GM12873 (cell line): ENCODE measurements at regions not wholly inside any gene's neighbourhood (a gene's known extent, or its start where the extent isn't known, plus 50 kb on each side); places are given as distances from the start of the nearest gene placed in this dataset.

Experiments
- TF ChIP-seq, protein P1 (sequence below): IDR thresholded peaks from 2 replicates; pipeline ENCODE4 v1.5.1; 2012; ENCODE audit warnings: low read depth, mild to moderate bottlenecking, moderate library complexity, low read length, control low read depth; ENCODE audit not compliant: insufficient read depth; ENCODE audit errors: missing control alignments

DNA sequence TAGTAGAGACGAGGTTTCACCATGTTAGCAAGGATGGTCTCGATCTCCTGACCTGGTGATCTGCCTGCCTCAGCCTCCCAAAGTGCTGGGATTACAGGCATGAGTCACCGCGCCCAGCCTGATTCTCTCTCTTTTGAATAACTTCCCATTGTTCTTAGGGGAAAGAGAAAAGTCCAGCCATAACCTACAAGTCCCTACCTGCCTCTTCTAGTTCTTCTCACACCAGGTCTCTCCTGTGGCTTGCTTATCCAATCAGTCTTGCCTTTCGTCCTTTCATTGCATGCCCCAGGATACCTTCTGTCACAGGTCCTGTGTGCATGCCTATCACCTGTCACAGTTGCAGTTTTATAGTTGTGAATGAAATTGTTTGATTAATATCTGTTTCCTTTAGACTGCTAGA is 148.1 kb downstream of the SLC4A3 start:
- TF ChIP-seq, protein P1, sequence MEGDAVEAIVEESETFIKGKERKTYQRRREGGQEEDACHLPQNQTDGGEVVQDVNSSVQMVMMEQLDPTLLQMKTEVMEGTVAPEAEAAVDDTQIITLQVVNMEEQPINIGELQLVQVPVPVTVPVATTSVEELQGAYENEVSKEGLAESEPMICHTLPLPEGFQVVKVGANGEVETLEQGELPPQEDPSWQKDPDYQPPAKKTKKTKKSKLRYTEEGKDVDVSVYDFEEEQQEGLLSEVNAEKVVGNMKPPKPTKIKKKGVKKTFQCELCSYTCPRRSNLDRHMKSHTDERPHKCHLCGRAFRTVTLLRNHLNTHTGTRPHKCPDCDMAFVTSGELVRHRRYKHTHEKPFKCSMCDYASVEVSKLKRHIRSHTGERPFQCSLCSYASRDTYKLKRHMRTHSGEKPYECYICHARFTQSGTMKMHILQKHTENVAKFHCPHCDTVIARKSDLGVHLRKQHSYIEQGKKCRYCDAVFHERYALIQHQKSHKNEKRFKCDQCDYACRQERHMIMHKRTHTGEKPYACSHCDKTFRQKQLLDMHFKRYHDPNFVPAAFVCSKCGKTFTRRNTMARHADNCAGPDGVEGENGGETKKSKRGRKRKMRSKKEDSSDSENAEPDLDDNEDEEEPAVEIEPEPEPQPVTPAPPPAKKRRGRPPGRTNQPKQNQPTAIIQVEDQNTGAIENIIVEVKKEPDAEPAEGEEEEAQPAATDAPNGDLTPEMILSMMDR: no peak

DNA sequence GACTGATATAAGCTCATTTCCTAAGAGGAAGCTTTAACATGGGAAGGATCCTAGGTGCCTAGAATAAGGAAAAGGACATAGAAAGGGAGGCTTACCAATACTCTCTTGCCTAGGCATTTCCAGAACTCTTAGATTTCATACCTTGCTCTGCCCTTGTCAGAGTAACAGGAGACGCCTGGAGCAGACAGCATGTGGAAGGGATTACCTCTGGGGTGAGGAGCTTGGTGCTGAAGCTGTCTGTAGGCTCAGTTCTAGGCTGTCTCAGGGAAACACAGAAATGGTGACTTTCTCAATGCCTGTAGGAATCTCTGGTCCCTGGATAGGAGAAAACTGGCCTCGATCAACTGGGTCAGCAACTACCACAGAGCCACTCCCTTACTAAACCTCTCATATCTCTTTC is 150.0 kb downstream of the SLC4A3 start:
- TF ChIP-seq, protein P1: no peak

DNA sequence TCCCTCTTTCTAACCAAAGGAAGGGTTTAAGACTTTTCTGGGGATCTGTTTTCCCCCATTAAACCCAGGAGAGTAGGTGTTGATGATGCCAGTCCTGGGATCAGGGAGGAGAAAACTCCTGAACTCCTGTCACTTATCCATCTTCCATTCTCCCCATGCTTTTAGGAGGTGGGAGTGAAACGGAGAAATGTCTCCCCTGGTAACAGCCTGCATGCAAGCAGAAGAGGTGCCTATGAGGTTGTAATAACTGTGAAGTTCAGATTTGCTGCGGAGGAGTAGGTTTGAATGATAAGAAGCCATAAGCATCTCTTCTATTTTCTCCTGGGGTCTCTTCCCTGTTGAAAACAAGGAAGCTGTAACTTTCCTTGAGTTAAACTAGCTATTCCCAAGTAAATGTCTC is 150.8 kb downstream of the SLC4A3 start:
- TF ChIP-seq, protein P1: no peak

DNA sequence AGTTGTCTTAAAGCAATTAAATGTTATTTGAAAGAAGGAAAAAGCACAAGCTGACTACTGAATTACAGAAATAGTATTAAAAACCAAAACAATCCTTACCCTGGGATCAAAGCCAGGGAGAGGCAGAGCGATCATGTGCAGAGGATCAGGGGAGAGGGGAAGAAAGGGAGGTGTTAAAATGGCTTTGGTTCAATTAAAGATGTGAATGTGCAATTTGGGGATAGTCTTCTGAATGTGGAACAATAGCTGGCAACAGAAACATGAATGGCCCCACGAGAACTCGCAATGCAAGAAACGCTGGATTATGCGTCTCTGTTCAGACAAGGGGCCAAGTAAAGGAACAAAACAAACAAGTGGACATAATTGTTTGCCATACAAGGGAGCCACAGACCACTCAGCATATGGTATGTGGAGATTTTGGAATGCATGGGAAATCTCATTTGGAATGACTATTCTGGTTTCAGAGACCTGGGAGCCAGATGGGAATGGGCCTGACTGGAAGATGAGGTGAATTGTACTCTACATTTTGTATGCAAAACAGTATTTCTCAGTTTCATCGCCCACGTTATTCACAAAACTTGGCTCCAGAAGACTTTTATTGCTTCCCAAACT is 155.4 kb downstream of the SLC4A3 start:
- TF ChIP-seq, protein P1: no peak

DNA sequence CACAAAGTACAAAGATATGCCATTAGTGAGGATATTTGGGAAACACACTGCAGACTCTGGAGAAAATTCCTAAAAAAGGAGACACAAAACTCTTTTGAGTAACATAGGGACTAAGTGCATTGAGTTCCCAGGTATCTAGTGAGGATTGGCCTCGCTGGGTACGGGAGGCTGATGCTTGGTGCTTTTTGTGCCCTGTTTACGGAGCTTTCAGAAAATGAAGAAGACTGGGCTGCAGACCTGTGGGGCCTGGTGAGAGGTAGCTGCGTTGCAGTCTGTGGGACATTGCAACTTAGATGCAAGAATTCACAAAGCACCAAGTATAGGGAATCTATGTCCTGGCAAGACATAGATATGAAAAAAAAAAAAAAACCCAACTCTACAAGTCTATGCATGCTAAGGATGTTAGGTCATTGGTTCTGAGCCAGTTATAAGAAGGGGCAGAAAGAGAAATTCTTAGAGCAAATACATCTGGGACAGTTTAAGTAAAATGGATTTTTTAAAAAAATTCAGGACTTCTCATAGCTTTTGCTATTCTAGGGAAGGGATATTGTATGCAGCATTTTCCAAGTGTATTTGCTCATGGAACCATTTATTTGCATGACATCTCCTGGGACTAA is 156.0 kb downstream of the SLC4A3 start:
- TF ChIP-seq, protein P1: no peak

DNA sequence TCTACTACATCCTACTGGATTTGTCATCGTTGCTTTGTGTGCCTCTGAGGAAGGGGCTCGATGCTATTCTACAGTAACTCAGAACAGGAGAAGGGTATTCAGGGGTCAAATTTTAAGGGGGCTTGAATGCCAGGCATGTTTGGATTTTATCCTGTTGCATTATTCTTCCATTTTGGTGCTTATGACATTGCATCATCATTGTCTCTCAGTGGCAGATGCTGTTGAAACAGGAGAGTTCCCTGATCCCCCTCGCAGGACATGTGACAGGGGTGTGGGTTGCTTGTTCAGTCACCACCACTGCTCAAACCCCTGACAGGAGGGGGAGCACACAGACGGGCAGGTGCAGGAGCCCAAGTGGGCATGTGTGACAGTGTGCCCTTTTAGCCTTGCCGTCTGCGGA is 156.7 kb downstream of the SLC4A3 start:
- TF ChIP-seq, protein P1: no peak

DNA sequence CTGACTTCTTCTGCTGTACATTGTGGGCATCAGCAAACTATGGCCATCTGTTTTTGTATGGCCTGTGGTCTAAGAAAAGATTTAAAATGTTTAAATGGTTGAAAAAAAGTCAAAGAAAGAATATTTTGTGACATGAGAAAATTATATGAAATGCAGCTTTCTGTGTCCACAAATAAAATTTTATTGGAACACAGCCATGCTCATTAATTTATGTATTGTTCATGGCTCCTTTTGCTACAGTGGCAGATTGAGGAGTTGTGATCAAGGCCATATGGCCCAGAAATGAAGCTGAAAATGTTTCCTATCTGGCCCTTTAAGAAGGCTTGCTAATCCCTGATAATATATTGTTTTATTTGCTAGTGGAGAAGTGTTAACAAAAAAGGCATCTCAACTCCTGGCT is 162.0 kb downstream of the SLC4A3 start:
- TF ChIP-seq, protein P1: no peak
